K562 (cell line): ENCODE measurements at regions not wholly inside any gene's neighbourhood (a gene's known extent, or its start where the extent isn't known, plus 50 kb on each side); places are given as distances from the start of the nearest gene placed in this dataset.

Experiments
- ARID3B ChIP-seq: fragments of 250-450 bp; sonication (Bioruptor Pico); IDR thresholded peaks from 2 replicates; pipeline ENCODE4 v1.4.0; 2020; ENCODE audit warnings: borderline replicate concordance
- ELF2 ChIP-seq: fragments of 250-450 bp; sonication (Bioruptor Pico); IDR thresholded peaks from 2 replicates; pipeline ENCODE4 v1.5.0; 2021; ENCODE audit warnings: mild to moderate bottlenecking
- EP300 ChIP-seq: IDR thresholded peaks from 2 replicates; pipeline ENCODE4 v1.6.1; 2012; ENCODE audit warnings: low read length, improper control_type of control experiment
- ETV1 ChIP-seq: fragments of 450-650 bp; conservative IDR thresholded peaks from 2 replicates; pipeline ENCODE4 v1.6.1; 2016; ENCODE audit warnings: missing genetic modification characterization, control low read depth, low read depth, missing compliant biosample characterization
- HDAC2 ChIP-seq: fragments of 450-650 bp; IDR thresholded peaks from 2 replicates; pipeline ENCODE4 v1.6.1; 2016; ENCODE audit warnings: mild to moderate bottlenecking
- HMBOX1 ChIP-seq: sonication (generic); IDR thresholded peaks from 2 replicates; pipeline ENCODE4 v1.6.1; 2016
- JUN ChIP-seq, 2 experiments: sonication (generic) in 1 of 2; formaldehyde crosslinking in 1 of 2; IDR thresholded peaks; 2 replicates each; pipeline versions ENCODE4 v1.6.1 to v1.8.0; 2012 to 2022; ENCODE audit warnings: borderline replicate concordance in 2 of 2, mild to moderate bottlenecking in 2 of 2, improper control_type of control experiment in 1 of 2, low read depth in 1 of 2, low read length in 1 of 2, missing genetic modification reagents in 1 of 2
- KLF6 ChIP-seq: fragments of 250-450 bp; sonication (Bioruptor Pico); IDR thresholded peaks from 2 replicates; pipeline ENCODE4 v1.4.0; 2020; ENCODE audit warnings: mild to moderate bottlenecking, moderate library complexity, borderline replicate concordance
- MCM2 ChIP-seq: fragments of 450-650 bp; IDR thresholded peaks from 2 replicates; pipeline ENCODE4 v1.6.1; 2017; ENCODE audit warnings: low read depth, mild to moderate bottlenecking
- POLR2A ChIP-seq: fragments of 450-650 bp; conservative IDR thresholded peaks from 2 replicates; pipeline ENCODE4 v1.6.1; 2016
- POLR2B ChIP-seq: fragments of 450-650 bp; IDR thresholded peaks from 2 replicates; pipeline ENCODE4 v1.6.1; 2018; ENCODE audit warnings: low read depth; ENCODE audit not compliant: partially characterized antibody
- SP1 ChIP-seq: sonication (generic); formaldehyde crosslinking; IDR thresholded peaks from 2 replicates; pipeline ENCODE4 v1.8.1; 2022; ENCODE audit warnings: mild to moderate bottlenecking, missing genetic modification reagents
- TCF3 ChIP-seq: sonication (generic); formaldehyde crosslinking; IDR thresholded peaks from 2 replicates; pipeline ENCODE4 v1.4.0; 2020; ENCODE audit warnings: mild to moderate bottlenecking, missing genetic modification reagents
- THAP12 ChIP-seq: fragments of 250-450 bp; sonication (Bioruptor Pico); IDR thresholded peaks from 2 replicates; pipeline ENCODE4 v1.9.0; 2021; ENCODE audit warnings: mild to moderate bottlenecking, inconsistent platforms
- YY1 ChIP-seq, 3 experiments: IDR thresholded peaks; 2 replicates each; pipeline ENCODE4 v1.6.1; 2011; ENCODE audit warnings: low read length in 2 of 3, mild to moderate bottlenecking in 2 of 3, moderate library complexity in 2 of 3, borderline replicate concordance in 1 of 3, control low read depth in 1 of 3, low read depth in 1 of 3; ENCODE audit not compliant: insufficient read depth in 3 of 3, insufficient replicate concordance in 2 of 3, control insufficient read depth in 1 of 3, insufficient read length in 1 of 3; ENCODE audit errors: extremely low read depth in 1 of 3
- ZFX ChIP-seq: sonication (generic); formaldehyde crosslinking; IDR thresholded peaks from 2 replicates; pipeline ENCODE4 v1.8.0; 2022; ENCODE audit warnings: mild to moderate bottlenecking, missing genetic modification reagents, moderate library complexity
- ZNF436 ChIP-seq: fragments of 250-450, 450-650 bp; sonication (Bioruptor Pico); formaldehyde crosslinking; IDR thresholded peaks from 2 replicates; pipeline ENCODE4 v1.7.0; 2020; ENCODE audit warnings: mild to moderate bottlenecking
- ZNF79 ChIP-seq: fragments of 250-450 bp; sonication (Bioruptor Pico); IDR thresholded peaks from 2 replicates; pipeline ENCODE4 v1.4.0; 2020; ENCODE audit warnings: low read depth, mild to moderate bottlenecking, moderate library complexity
- ZSCAN32 ChIP-seq: fragments of 450-650 bp; formaldehyde crosslinking; IDR thresholded peaks from 2 replicates; pipeline ENCODE4 v1.4.0; 2020; ENCODE audit warnings: mild to moderate bottlenecking, moderate library complexity
- TF ChIP-seq, protein P1 (sequence below): fragments of 250-450 bp; sonication (Bioruptor Pico); IDR thresholded peaks from 2 replicates; pipeline ENCODE4 v1.8.0; 2021; ENCODE audit warnings: moderate library complexity, mild to moderate bottlenecking, inconsistent platforms

GRCh38 chr6:15897063-15897876, 231.6 kb upstream of the MYLIP start (continued):
- peak; percentile 13; the same call in 1 of the 2 replicates for TF ChIP-seq JUN (IDR thresholded peaks at IDR 0.05; ENCODE audit: borderline replicate concordance, low read depth, low read length)
- TF ChIP-seq JUN (CRISPR knock-in tag; IDR thresholded peaks at IDR 0.05; ENCODE audit: borderline replicate concordance), result no peak
- 0 out of 2 replicates have a peak, but pooled peaks have one; percentile 28 for TF ChIP-seq THAP12 (CRISPR knock-in tag)
- TF ChIP-seq POLR2B, result no peak
- TF ChIP-seq YY1 (IDR thresholded peaks at IDR 0.05; ENCODE audit: borderline replicate concordance in 1 of 3, control insufficient read depth in 1 of 3, extremely low read depth in 1 of 3, insufficient read depth in 3 of 3, insufficient read length in 1 of 3, insufficient replicate concordance in 2 of 3, low read depth in 1 of 3, low read length in 2 of 3), result peak in 1 of 3 experiments; percentile 59
- no peak for TF ChIP-seq POLR2A
- TF ChIP-seq ARID3B (CRISPR knock-in tag), result peak; percentile 90; the same call in 1 of the 2 replicates
- 0 out of 2 replicates have a peak, but pooled peaks have one; percentile 47 for TF ChIP-seq ELF2
- TF ChIP-seq ETV1, result peak; percentile 8; the same call in 1 of the 2 replicates
- peak; percentile 51 for TF ChIP-seq HMBOX1
- TF ChIP-seq ZNF436 (CRISPR knock-in tag), result no peak
- peak; percentile 55 for TF ChIP-seq ZNF79 (CRISPR knock-in tag)
- TF ChIP-seq ZSCAN32 (CRISPR knock-in tag), result no peak
- 0 out of 2 replicates have a peak, but pooled peaks have one; percentile 29 for TF ChIP-seq HDAC2
- no peak for TF ChIP-seq EP300
- no peak for TF ChIP-seq MCM2
- TF ChIP-seq, protein P1, sequence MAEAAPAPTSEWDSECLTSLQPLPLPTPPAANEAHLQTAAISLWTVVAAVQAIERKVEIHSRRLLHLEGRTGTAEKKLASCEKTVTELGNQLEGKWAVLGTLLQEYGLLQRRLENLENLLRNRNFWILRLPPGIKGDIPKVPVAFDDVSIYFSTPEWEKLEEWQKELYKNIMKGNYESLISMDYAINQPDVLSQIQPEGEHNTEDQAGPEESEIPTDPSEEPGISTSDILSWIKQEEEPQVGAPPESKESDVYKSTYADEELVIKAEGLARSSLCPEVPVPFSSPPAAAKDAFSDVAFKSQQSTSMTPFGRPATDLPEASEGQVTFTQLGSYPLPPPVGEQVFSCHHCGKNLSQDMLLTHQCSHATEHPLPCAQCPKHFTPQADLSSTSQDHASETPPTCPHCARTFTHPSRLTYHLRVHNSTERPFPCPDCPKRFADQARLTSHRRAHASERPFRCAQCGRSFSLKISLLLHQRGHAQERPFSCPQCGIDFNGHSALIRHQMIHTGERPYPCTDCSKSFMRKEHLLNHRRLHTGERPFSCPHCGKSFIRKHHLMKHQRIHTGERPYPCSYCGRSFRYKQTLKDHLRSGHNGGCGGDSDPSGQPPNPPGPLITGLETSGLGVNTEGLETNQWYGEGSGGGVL (CRISPR knock-in tag), result no peak
- TF ChIP-seq ZFX (CRISPR knock-in tag), result no peak
- peak; percentile 61; the same call in 1 of the 2 replicates for TF ChIP-seq KLF6
- peak; percentile 19; the same call in 1 of the 2 replicates for TF ChIP-seq SP1 (CRISPR knock-in tag)
- TF ChIP-seq TCF3 (CRISPR knock-in tag), result no peak
